Caco-2 (cell line): ENCODE measurements at regions not wholly inside any gene's neighbourhood (a gene's known extent, or its start where the extent isn't known, plus 50 kb on each side); places are given as distances from the start of the nearest gene placed in this dataset.

ENCODE experiments used
- BruUV-seq: library from RNA; stranded (reverse); fragments of 400-500 nt; replicated peaks from 2 replicates; lab custom pipeline; 2021; lab: Mats Ljungman, UMichigan
- CTCF ChIA-PET: fragments of 300-600 bp; sonication (Branson Sonifier 250); formaldehyde crosslinking; loops from one replicate; lab custom pipeline; 2022; ENCODE audit warnings: antibody characterized with exemption; lab: Charles Lee
- POLR2A ChIA-PET: fragments of 300-600 bp; sonication (Branson Sonifier 250); formaldehyde crosslinking; loops from one replicate; lab custom pipeline; 2022; ENCODE audit warnings: antibody characterized with exemption; lab: Charles Lee
- DNase-seq, 2 experiments: peaks; one replicate each; pipeline versions ENCODE4 v3.0.0 to v3.0.0-alpha.2; 2020 to 2022
- H3K27me3 ChIP-seq: replicated peaks from 2 replicates; pipeline ENCODE4 v1.6.0; 2011; ENCODE audit warnings: low read length; ENCODE audit not compliant: control insufficient read depth, insufficient read depth
- H3K36me3 ChIP-seq: 2 replicates; pipeline ENCODE4 v1.5.1; 2011; ENCODE audit warnings: low read length; ENCODE audit not compliant: control insufficient read depth, insufficient read depth
- H3K4me1 ChIP-seq: fragments of 250-450 bp; sonication (Bioruptor Pico); 2 replicates; pipeline ENCODE4 v1.5.1; 2020; ENCODE audit warnings: mild to moderate bottlenecking
- H3K4me3 ChIP-seq: 2 replicates; pipeline ENCODE4 v1.5.1; 2011; ENCODE audit warnings: low read depth, mild to moderate bottlenecking, control low read depth, low read length
- H3K9me3 ChIP-seq: fragments of 250-450 bp; sonication (Bioruptor Pico); 2 replicates; pipeline ENCODE4 v1.5.1; 2020; ENCODE audit warnings: mild to moderate bottlenecking, moderate library complexity
- H3K27ac Mint-ChIP-seq: one replicate; pipeline ENCODE4 v1.8.0; 2022; ENCODE audit warnings: mixed read lengths; ENCODE audit not compliant: unreplicated experiment
- H3K27me3 Mint-ChIP-seq: one replicate; pipeline ENCODE4 v1.8.0; 2022; ENCODE audit warnings: mixed read lengths; ENCODE audit not compliant: insufficient read depth, unreplicated experiment
- H3K36me3 Mint-ChIP-seq: one replicate; pipeline ENCODE4 v1.8.0; 2022; ENCODE audit warnings: mild to moderate bottlenecking, mixed read lengths; ENCODE audit not compliant: insufficient read depth, unreplicated experiment
- H3K4me1 Mint-ChIP-seq: one replicate; pipeline ENCODE4 v1.8.0; 2022; ENCODE audit warnings: low read depth, mixed read lengths; ENCODE audit not compliant: unreplicated experiment
- H3K4me3 Mint-ChIP-seq: one replicate; pipeline ENCODE4 v1.8.0; 2022; ENCODE audit warnings: mild to moderate bottlenecking, moderate library complexity, mixed read lengths; ENCODE audit not compliant: unreplicated experiment
- H3K9me3 Mint-ChIP-seq: one replicate; pipeline ENCODE4 v1.8.0; 2022; ENCODE audit warnings: mixed read lengths; ENCODE audit not compliant: unreplicated experiment
- CTCF ChIP-seq, 2 experiments: fragments of 200-600 bp in 1 of 2; IDR thresholded peaks; 1 replicate in 1 of 2; 2 replicates in 1 of 2; pipeline versions ENCODE4 v1.5.1 to v1.8.0; 2011 to 2022; ENCODE audit warnings: antibody characterized with exemption in 1 of 2, control low read depth in 1 of 2, inconsistent platforms in 1 of 2, low read depth in 1 of 2, low read length in 1 of 2, mild to moderate bottlenecking in 1 of 2, moderate library complexity in 1 of 2; ENCODE audit not compliant: insufficient read depth in 1 of 2, severe bottlenecking in 1 of 2, unreplicated experiment in 1 of 2
- intact Hi-C: fragments of 100-400 bp; cut with micrococcal nuclease; formaldehyde crosslinking; loops from one replicate; pipeline ENCODE4 v1.10.0; 2022; ENCODE audit not compliant: unreplicated experiment

GRCh38 chr13:56019606-56020005 is 1121.1 kb upstream of the PRR20A start:
- no peak for DNase-seq
- Histone ChIP-seq H3K4me1 (no peaks in the 10 kb centered on the region), H3K27me3 (no peaks in the 10 kb centered on the region), H3K9me3 (no peaks in the 10 kb centered on the region), H3K36me3 (no peaks in the 10 kb centered on the region), H3K4me3 (no peak overlapping the region)
- intact Hi-C loops = no loop called here
- Mint-ChIP-seq H3K9me3 (no peaks in the 10 kb centered on the region), H3K4me1 (no peaks in the 10 kb centered on the region), H3K4me3 (no peak overlapping the region), H3K27ac (no peak overlapping the region), H3K36me3 (no peaks in the 10 kb centered on the region), H3K27me3 (peaks cover 8% of the 10 kb centered on the region)
- no peak for TF ChIP-seq CTCF (IDR thresholded peaks at IDR 0.05; ENCODE audit: insufficient read depth in 1 of 2, low read depth in 1 of 2, low read length in 1 of 2, severe bottlenecking in 1 of 2, unreplicated experiment in 1 of 2)
- no TSS peak for BruUV-seq
- CTCF ChIA-PET = no interaction called here
- POLR2A ChIA-PET = no interaction called here

DNA sequence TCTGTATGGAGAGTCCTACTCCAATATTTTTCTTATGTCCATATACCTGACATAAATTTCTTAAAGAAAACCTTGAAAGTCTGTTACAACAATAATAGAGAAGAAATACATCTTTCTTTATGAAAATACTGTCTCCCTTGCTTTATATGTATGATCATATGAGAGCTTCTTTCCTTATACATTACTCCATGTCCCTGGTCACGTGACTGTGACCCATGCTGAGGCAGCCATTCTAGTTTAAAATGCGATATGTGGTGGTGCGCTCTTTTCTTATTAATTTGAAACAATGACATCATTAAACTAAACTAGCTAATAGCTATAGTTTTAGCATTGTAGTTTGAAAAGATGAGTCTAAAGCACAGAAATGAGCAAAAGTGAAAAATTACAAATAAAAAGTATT is 1120.3 kb upstream of the PRR20A start:
- Histone ChIP-seq H3K9me3 (no peaks in the 10 kb centered on the region), H3K4me3 (no peak overlapping the region), H3K36me3 (no peaks in the 10 kb centered on the region), H3K4me1 (no peaks in the 10 kb centered on the region), H3K27me3 (no peaks in the 10 kb centered on the region)
- DNase-seq = no peak
- H3K4me1 Mint-ChIP-seq = no peaks in the 10 kb centered on the region
- CTCF ChIA-PET = no interaction called here
- peaks cover 8% of the 10 kb centered on the region for H3K27me3 Mint-ChIP-seq
- no peak overlapping the region for H3K27ac Mint-ChIP-seq
- intact Hi-C loops = no loop called here
- H3K9me3 Mint-ChIP-seq = no peaks in the 10 kb centered on the region
- POLR2A ChIA-PET = no interaction called here
- H3K4me3 Mint-ChIP-seq = no peak overlapping the region
- no TSS peak for BruUV-seq
- no peaks in the 10 kb centered on the region for H3K36me3 Mint-ChIP-seq
- no peak for TF ChIP-seq CTCF (IDR thresholded peaks at IDR 0.05; ENCODE audit: insufficient read depth in 1 of 2, low read depth in 1 of 2, low read length in 1 of 2, severe bottlenecking in 1 of 2, unreplicated experiment in 1 of 2)

- intact Hi-C loops = no loop called here
- ChIA-PET POLR2A (no interaction called here), CTCF (no interaction called here)
- no peak for DNase-seq
- Histone ChIP-seq H3K27me3 (no peaks in the 10 kb centered on the region), H3K9me3 (no peaks in the 10 kb centered on the region; the same call in 1 of the 2 replicates), H3K36me3 (no peaks in the 10 kb centered on the region), H3K4me1 (no peaks in the 10 kb centered on the region), H3K4me3 (no peak overlapping the region)
- Mint-ChIP-seq H3K27ac (no peak overlapping the region), H3K4me3 (no peak overlapping the region), H3K36me3 (no peaks in the 10 kb centered on the region), H3K9me3 (peaks cover 9% of the 10 kb centered on the region), H3K4me1 (no peaks in the 10 kb centered on the region), H3K27me3 (peaks cover 3% of the 10 kb centered on the region)
- TF ChIP-seq CTCF (IDR thresholded peaks at IDR 0.05; ENCODE audit: insufficient read depth in 1 of 2, low read depth in 1 of 2, low read length in 1 of 2, severe bottlenecking in 1 of 2, unreplicated experiment in 1 of 2) = no peak
- no TSS peak for BruUV-seq
These were observed 1100.7 kb upstream of the PRR20A start for GRCh38 chr13:56039992-56040391.
